ENCODE measurements at regions not wholly inside any gene's neighbourhood (a gene's known extent, or its start where the extent isn't known, plus 50 kb on each side); places are given as distances from the start of the nearest gene placed in this dataset.
"Not testable (repeated sequence)": the region's sequence is repeated elsewhere in the genome, so short reads cannot be mapped to it uniquely, and the experiment has no call there.

DNA sequence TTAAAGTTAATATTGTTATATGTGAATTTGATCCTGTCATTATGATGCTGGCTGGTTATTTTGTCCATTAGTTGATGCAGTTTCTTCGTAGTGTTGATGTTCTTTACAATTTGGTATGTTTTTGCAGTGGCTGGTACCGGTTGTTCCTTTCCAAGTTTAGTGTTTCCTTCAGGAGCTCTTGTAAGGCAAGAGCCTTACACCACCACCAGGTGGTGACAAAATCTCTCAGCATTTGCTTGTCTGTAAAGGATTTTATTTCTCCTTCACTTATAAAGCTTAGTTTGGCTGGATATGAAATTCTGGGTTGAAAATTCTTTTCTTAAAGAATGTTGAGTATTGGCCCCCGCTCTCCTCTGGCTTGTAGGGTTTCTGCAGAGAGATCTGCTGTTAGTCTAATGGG lies 86.4 kb upstream of the UNC13C start:
- not testable (repeated sequence) for H2AK5ac ChIP-seq (ENCODE audit: low read depth, low read length)
- WGBS, 2 donors (ENCODE audit: extremely low coverage in 2 of 2, insufficient read length in 2 of 2, insufficient replicate concordance in 1 of 2) = no CpG with 5 or more reads among the region's 3 CpGs

GRCh38 chr15:53884441-53884840 lies 93.8 kb upstream of the UNC13C start:
- Histone ChIP-seq H3K4ac (ENCODE audit: low read length) (no peak overlapping the region), H2BK120ac (ENCODE audit: low read depth, low read length) (no peak overlapping the region), H4K91ac (ENCODE audit: low read depth, low read length, poor library complexity) (no peak overlapping the region), H3K36me3 (replicated peaks in 1 of 2; ENCODE audit: control insufficient read depth in 2 of 2, insufficient read depth in 2 of 2, low read length in 2 of 2) (no peaks in the 10 kb centered on the region), H3K4me3 (ENCODE audit: low read length in 2 of 2) (no peak overlapping the region), H4K8ac (ENCODE audit: low read depth, low read length) (no peak overlapping the region), H3K14ac (ENCODE audit: low read length) (no peak overlapping the region), H2BK5ac (ENCODE audit: low read length) (no peak overlapping the region), H3K4me1 (ENCODE audit: control insufficient read depth in 2 of 2, insufficient read depth in 1 of 2, low read depth in 1 of 2, low read length in 2 of 2) (no peaks in the 10 kb centered on the region), H3K27me3 (ENCODE audit: control insufficient read depth in 3 of 3, insufficient read depth in 3 of 3, low read depth in 1 of 3, low read length in 3 of 3) (no peaks in the 10 kb centered on the region), H3K4me2 (ENCODE audit: insufficient read depth, low read length, poor library complexity, severe bottlenecking) (no peak overlapping the region), H2BK15ac (ENCODE audit: low read length) (no peak overlapping the region), H3K9ac (ENCODE audit: low read depth, low read length, poor library complexity) (no peak overlapping the region), H3K18ac (ENCODE audit: low read length) (no peak overlapping the region), H3K9me3 (replicated peaks in 1 of 2; ENCODE audit: control insufficient read depth in 2 of 2, insufficient read depth in 1 of 2, low read depth in 1 of 2, low read length in 2 of 2) (no peaks in the 10 kb centered on the region), H2BK12ac (ENCODE audit: low read length) (no peak overlapping the region), H2AK5ac (ENCODE audit: low read depth, low read length) (no peak overlapping the region), H3K79me1 (ENCODE audit: low read depth, low read length) (no peaks in the 10 kb centered on the region), H3K27ac (replicated peaks; ENCODE audit: low read length) (no peak overlapping the region), H2AFZ (ENCODE audit: low read length) (no peak overlapping the region), H3K23ac (ENCODE audit: low read depth, low read length, poor library complexity) (no peak overlapping the region)
- no CpG with 5 or more reads among the region's 2 CpGs for WGBS, 2 donors (ENCODE audit: extremely low coverage in 2 of 2, insufficient read length in 2 of 2, insufficient replicate concordance in 1 of 2)
- DNase-seq (ENCODE audit: low spot score) = no peak

More for the DNA sequence above, 86.4 kb upstream of the UNC13C start:
- H3K4me1 ChIP-seq (ENCODE audit: control insufficient read depth in 2 of 2, insufficient read depth in 1 of 2, low read depth in 1 of 2, low read length in 2 of 2); DNase-seq (ENCODE audit: low spot score); H3K18ac ChIP-seq (ENCODE audit: low read length); H2BK15ac ChIP-seq (ENCODE audit: low read length); H2BK5ac ChIP-seq (ENCODE audit: low read length); H3K14ac ChIP-seq (ENCODE audit: low read length); H2BK120ac ChIP-seq (ENCODE audit: low read depth, low read length); H3K27ac ChIP-seq (replicated peaks; ENCODE audit: low read length); H3K9ac ChIP-seq (ENCODE audit: low read depth, low read length, poor library complexity); H3K4me3 ChIP-seq (ENCODE audit: low read length in 2 of 2); H3K4ac ChIP-seq (ENCODE audit: low read length); H3K23ac ChIP-seq (ENCODE audit: low read depth, low read length, poor library complexity); H2BK12ac ChIP-seq (ENCODE audit: low read length); H3K27me3 ChIP-seq (ENCODE audit: control insufficient read depth in 3 of 3, insufficient read depth in 3 of 3, low read depth in 1 of 3, low read length in 3 of 3); H3K4me2 ChIP-seq (ENCODE audit: insufficient read depth, low read length, poor library complexity, severe bottlenecking); H4K8ac ChIP-seq (ENCODE audit: low read depth, low read length); H3K36me3 ChIP-seq (replicated peaks in 1 of 2; ENCODE audit: control insufficient read depth in 2 of 2, insufficient read depth in 2 of 2, low read length in 2 of 2); H3K79me1 ChIP-seq (ENCODE audit: low read depth, low read length); H3K9me3 ChIP-seq (replicated peaks in 1 of 2; ENCODE audit: control insufficient read depth in 2 of 2, insufficient read depth in 1 of 2, low read depth in 1 of 2, low read length in 2 of 2); H4K91ac ChIP-seq (ENCODE audit: low read depth, low read length, poor library complexity); H2AFZ ChIP-seq (ENCODE audit: low read length): not testable (repeated sequence)

DNA sequence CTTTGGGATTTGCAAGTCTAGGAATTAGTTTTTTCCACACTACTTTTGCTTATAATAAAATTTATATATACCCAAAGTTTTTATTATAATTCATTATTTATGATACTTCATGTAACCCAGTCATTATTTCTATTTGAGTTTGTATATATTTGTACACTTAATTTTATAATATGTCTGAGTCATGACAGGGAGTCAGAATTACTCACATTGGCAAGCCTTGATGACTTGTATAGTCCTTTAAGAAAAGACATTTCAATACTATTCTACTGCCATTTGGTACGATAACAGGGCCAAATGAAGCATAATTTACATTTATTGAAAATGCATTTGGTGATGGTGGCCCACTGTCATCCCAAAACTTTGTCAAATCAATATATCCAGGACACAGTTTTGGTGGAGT lies 95.9 kb upstream of the UNC13C start:
- Histone ChIP-seq H3K79me1 (ENCODE audit: low read depth, low read length) (no peaks in the 10 kb centered on the region), H2AK5ac (ENCODE audit: low read depth, low read length) (no peak overlapping the region), H2BK120ac (ENCODE audit: low read depth, low read length) (no peak overlapping the region), H3K27ac (replicated peaks; ENCODE audit: low read length) (no peak overlapping the region), H4K8ac (ENCODE audit: low read depth, low read length) (no peak overlapping the region), H4K91ac (ENCODE audit: low read depth, low read length, poor library complexity) (no peak overlapping the region), H3K4me3 (ENCODE audit: low read length in 2 of 2) (no peak overlapping the region), H3K14ac (ENCODE audit: low read length) (no peak overlapping the region), H2BK5ac (ENCODE audit: low read length) (no peak overlapping the region), H3K4me2 (ENCODE audit: insufficient read depth, low read length, poor library complexity, severe bottlenecking) (no peak overlapping the region), H3K9ac (ENCODE audit: low read depth, low read length, poor library complexity) (no peak overlapping the region), H3K36me3 (replicated peaks in 1 of 2; ENCODE audit: control insufficient read depth in 2 of 2, insufficient read depth in 2 of 2, low read length in 2 of 2) (no peaks in the 10 kb centered on the region), H3K4me1 (ENCODE audit: control insufficient read depth in 2 of 2, insufficient read depth in 1 of 2, low read depth in 1 of 2, low read length in 2 of 2) (no peaks in the 10 kb centered on the region), H2BK15ac (ENCODE audit: low read length) (no peak overlapping the region), H2AFZ (ENCODE audit: low read length) (no peak overlapping the region), H3K23ac (ENCODE audit: low read depth, low read length, poor library complexity) (no peak overlapping the region), H3K9me3 (replicated peaks in 1 of 2; ENCODE audit: control insufficient read depth in 2 of 2, insufficient read depth in 1 of 2, low read depth in 1 of 2, low read length in 2 of 2) (no peaks in the 10 kb centered on the region), H3K27me3 (ENCODE audit: control insufficient read depth in 3 of 3, insufficient read depth in 3 of 3, low read depth in 1 of 3, low read length in 3 of 3) (no peaks in the 10 kb centered on the region), H3K4ac (ENCODE audit: low read length) (no peak overlapping the region), H2BK12ac (ENCODE audit: low read length) (no peak overlapping the region), H3K18ac (ENCODE audit: low read length) (no peak overlapping the region)
- no peak for DNase-seq (ENCODE audit: low spot score)
- WGBS, 2 donors (ENCODE audit: extremely low coverage in 2 of 2, insufficient read length in 2 of 2, insufficient replicate concordance in 1 of 2) = no CpG with 5 or more reads among the region's 1 CpG

DNA sequence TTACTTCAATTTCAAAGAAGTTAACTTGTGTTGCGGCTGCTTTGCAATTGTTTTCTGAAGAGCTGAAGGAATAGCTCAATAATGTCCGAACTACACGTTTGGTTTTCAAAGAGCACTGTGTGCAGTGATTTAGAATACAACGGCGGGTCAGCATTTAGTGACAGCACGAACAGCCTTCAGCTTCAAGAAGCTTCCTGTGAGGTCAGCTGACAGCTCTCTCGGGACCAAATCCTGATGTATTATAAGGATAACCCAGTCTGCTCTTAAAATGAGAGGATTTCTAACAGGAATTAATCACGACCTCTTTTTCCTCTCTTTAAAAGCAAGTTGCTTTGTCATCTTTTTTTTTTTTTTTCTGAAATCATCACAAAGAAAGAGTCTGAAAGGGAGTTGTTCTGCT lies 97.9 kb upstream of the UNC13C start:
- WGBS, 2 donors (ENCODE audit: extremely low coverage in 2 of 2, insufficient read length in 2 of 2, insufficient replicate concordance in 1 of 2) = no CpG with 5 or more reads among the region's 8 CpGs
- Histone ChIP-seq H3K18ac (ENCODE audit: low read length) (no peak overlapping the region), H3K23ac (ENCODE audit: low read depth, low read length, poor library complexity) (no peak overlapping the region), H3K36me3 (replicated peaks in 1 of 2; ENCODE audit: control insufficient read depth in 2 of 2, insufficient read depth in 2 of 2, low read length in 2 of 2) (no peaks in the 10 kb centered on the region), H2BK15ac (ENCODE audit: low read length) (no peak overlapping the region), H3K4me1 (ENCODE audit: control insufficient read depth in 2 of 2, insufficient read depth in 1 of 2, low read depth in 1 of 2, low read length in 2 of 2) (no peaks in the 10 kb centered on the region), H4K8ac (ENCODE audit: low read depth, low read length) (no peak overlapping the region), H2AK5ac (ENCODE audit: low read depth, low read length) (no peak overlapping the region), H4K91ac (ENCODE audit: low read depth, low read length, poor library complexity) (no peak overlapping the region), H3K9ac (ENCODE audit: low read depth, low read length, poor library complexity) (no peak overlapping the region), H3K79me1 (ENCODE audit: low read depth, low read length) (no peaks in the 10 kb centered on the region), H3K14ac (ENCODE audit: low read length) (no peak overlapping the region), H3K4me3 (ENCODE audit: low read length in 2 of 2) (no peak overlapping the region), H2BK120ac (ENCODE audit: low read depth, low read length) (no peak overlapping the region), H3K4ac (ENCODE audit: low read length) (no peak overlapping the region), H3K27ac (replicated peaks; ENCODE audit: low read length) (no peak overlapping the region), H2AFZ (ENCODE audit: low read length) (peak overlapping the region; percentile 3), H3K9me3 (replicated peaks in 1 of 2; ENCODE audit: control insufficient read depth in 2 of 2, insufficient read depth in 1 of 2, low read depth in 1 of 2, low read length in 2 of 2) (no peaks in the 10 kb centered on the region), H2BK12ac (ENCODE audit: low read length) (no peak overlapping the region), H3K4me2 (ENCODE audit: insufficient read depth, low read length, poor library complexity, severe bottlenecking) (no peak overlapping the region), H3K27me3 (ENCODE audit: control insufficient read depth in 3 of 3, insufficient read depth in 3 of 3, low read depth in 1 of 3, low read length in 3 of 3) (no peaks in the 10 kb centered on the region), H2BK5ac (ENCODE audit: low read length) (no peak overlapping the region)
- DNase-seq (ENCODE audit: low spot score) = no peak
